ENCODE measurements at regions not wholly inside any gene's neighbourhood (a gene's known extent, or its start where the extent isn't known, plus 50 kb on each side); places are given as distances from the start of the nearest gene placed in this dataset.

- TF ChIP-seq REST (IDR thresholded peaks at IDR 0.05; ENCODE audit: unreplicated experiment) (no peak), JUNB (IDR thresholded peaks at IDR 0.05; ENCODE audit: unreplicated experiment) (no peak), STAT1 (IDR thresholded peaks at IDR 0.05; ENCODE audit: unreplicated experiment) (no peak)
Measured at GRCh38 chr3:106086038-106086437, 217.2 kb upstream of the CBLB start (continued).

GRCh38 chr3:106086636-106087035 lies 217.8 kb upstream of the CBLB start:
- ATAC-seq (no peak), DNase-seq (ENCODE audit: low spot score) (no peak)
- Histone ChIP-seq H3K4me3 (no peak overlapping the region), H3F3A (replicated peaks; ENCODE audit: low read depth) (no peaks in the 10 kb centered on the region), H3K36me3 (ENCODE audit: insufficient read depth) (no peaks in the 10 kb centered on the region), H3K79me2 (replicated peaks; ENCODE audit: insufficient read depth) (no peaks in the 10 kb centered on the region), H2AFZ (no peak overlapping the region), H3K4me1 (ENCODE audit: insufficient read depth) (no peaks in the 10 kb centered on the region), H3K27ac (ENCODE audit: low read depth) (no peak overlapping the region), H4K20me1 (replicated peaks; ENCODE audit: insufficient read depth) (no peaks in the 10 kb centered on the region), H3K27me3 (ENCODE audit: insufficient read depth) (no peaks in the 10 kb centered on the region), H3K4me2 (no peak overlapping the region), H3K9me2 (ENCODE audit: insufficient read depth) (0 out of 2 replicates have a peak, but pooled peaks cover 4% of the 10 kb centered on the region)
- Mint-ChIP-seq H3K4me1 (no peaks in the 10 kb centered on the region), H3K4me3 (no peak overlapping the region), H3K9me3 (peaks cover 8% of the 10 kb centered on the region; the same call in 2 of the 3 replicates), H3K27ac (no peak overlapping the region), H3K36me3 (ENCODE audit: low read depth) (peaks cover 6% of the 10 kb centered on the region; the same call in 1 of the 3 replicates), H3K27me3 (ENCODE audit: insufficient read depth, low read depth, poor library complexity) (no peaks in the 10 kb centered on the region)
- TF ChIP-seq JUNB (IDR thresholded peaks at IDR 0.05; ENCODE audit: unreplicated experiment) (no peak), EZH2 (IDR thresholded peaks at IDR 0.05; ENCODE audit: low read depth, unreplicated experiment) (no peak), ZNF331 (CRISPR knock-in tag; IDR thresholded peaks at IDR 0.05; ENCODE audit: low read depth) (no peak), NANOG (IDR thresholded peaks at IDR 0.05; ENCODE audit: borderline replicate concordance) (no peak), ZNF462 (CRISPR knock-in tag; IDR thresholded peaks at IDR 0.05) (no peak), CREB1 (CRISPR knock-in tag; IDR thresholded peaks at IDR 0.05; ENCODE audit: low read depth) (no peak), CTCF (conservative IDR thresholded peaks at IDR 0.05; ENCODE audit: low read depth in 2 of 2) (no peak), ETS1 (IDR thresholded peaks at IDR 0.05) (no peak), ZNF114 (CRISPR knock-in tag; IDR thresholded peaks at IDR 0.05) (no peak), POLR2AphosphoS5 (IDR thresholded peaks at IDR 0.05; ENCODE audit: low read depth) (no peak), EZH2phosphoT487 (IDR thresholded peaks at IDR 0.05; ENCODE audit: unreplicated experiment) (no peak)

All from GM23338 (cell line).